Astrocyte (in vitro differentiated cells and primary cell): ENCODE measurements at regions not wholly inside any gene's neighbourhood (a gene's known extent, or its start where the extent isn't known, plus 50 kb on each side); places are given as distances from the start of the nearest gene placed in this dataset.

Experiments
- DNase-seq: peaks from one replicate; pipeline ENCODE4 v3.0.0-alpha.2; 2010; ENCODE audit warnings: low read depth
- FAIRE-seq: peaks from 2 replicates; lab custom pipeline; 2011; peaks lifted over from hg19 to GRCh38; lab: Jason Lieb, UNC
- H2AFZ ChIP-seq: 2 replicates; pipeline ENCODE4 v1.6.0; 2012; ENCODE audit warnings: low read depth, low read length, inconsistent platforms
- H3K27ac ChIP-seq: 2 replicates; pipeline ENCODE4 v1.5.1; 2011; ENCODE audit warnings: low read depth, low read length, inconsistent platforms
- H3K27me3 ChIP-seq: 2 replicates; pipeline ENCODE4 v1.6.0; 2011; ENCODE audit warnings: low read length, inconsistent platforms; ENCODE audit not compliant: insufficient read depth
- H3K36me3 ChIP-seq: 2 replicates; pipeline ENCODE4 v1.5.1; 2011; ENCODE audit warnings: low read length, inconsistent platforms; ENCODE audit not compliant: insufficient read depth
- H3K4me1 ChIP-seq: 2 replicates; pipeline ENCODE4 v1.5.1; 2011; ENCODE audit warnings: low read length, inconsistent platforms; ENCODE audit not compliant: insufficient read depth
- H3K4me2 ChIP-seq: 2 replicates; pipeline ENCODE4 v1.6.0; 2012; ENCODE audit warnings: low read length, inconsistent platforms
- H3K4me3 ChIP-seq: 2 replicates; pipeline ENCODE4 v1.5.1; 2011; ENCODE audit warnings: low read depth, mild to moderate bottlenecking, low read length, inconsistent platforms; ENCODE audit not compliant: insufficient read depth
- H3K79me2 ChIP-seq: 2 replicates; pipeline ENCODE4 v1.6.0; 2012; ENCODE audit warnings: mild to moderate bottlenecking, low read length, inconsistent platforms; ENCODE audit not compliant: insufficient read depth
- H3K9ac ChIP-seq: 2 replicates; pipeline ENCODE4 v1.6.0; 2012; ENCODE audit warnings: mild to moderate bottlenecking, low read length, inconsistent platforms
- H3K9me3 ChIP-seq: 2 replicates; pipeline ENCODE4 v1.5.1; 2012; ENCODE audit warnings: low read depth, mild to moderate bottlenecking, low read length, inconsistent platforms; ENCODE audit not compliant: insufficient read depth
- H4K20me1 ChIP-seq: 2 replicates; pipeline ENCODE4 v1.6.0; 2012; ENCODE audit warnings: low read length, inconsistent platforms; ENCODE audit not compliant: insufficient read depth
- H3K27ac Mint-ChIP-seq: one replicate; pipeline ENCODE4 v1.8.0; 2021; ENCODE audit warnings: mild to moderate bottlenecking, mixed read lengths; ENCODE audit not compliant: unreplicated experiment
- H3K27me3 Mint-ChIP-seq: one replicate; pipeline ENCODE4 v1.8.0; 2021; ENCODE audit warnings: low read depth, mixed read lengths; ENCODE audit not compliant: unreplicated experiment
- H3K36me3 Mint-ChIP-seq: one replicate; pipeline ENCODE4 v1.8.0; 2021; ENCODE audit warnings: low read depth, mixed read lengths; ENCODE audit not compliant: unreplicated experiment
- H3K4me1 Mint-ChIP-seq: one replicate; pipeline ENCODE4 v1.8.0; 2021; ENCODE audit warnings: low read depth, mixed read lengths; ENCODE audit not compliant: unreplicated experiment
- H3K4me3 Mint-ChIP-seq: one replicate; pipeline ENCODE4 v1.8.0; 2021; ENCODE audit warnings: mild to moderate bottlenecking, moderate library complexity, mixed read lengths; ENCODE audit not compliant: unreplicated experiment
- H3K9me3 Mint-ChIP-seq: one replicate; pipeline ENCODE4 v1.8.0; 2021; ENCODE audit warnings: mild to moderate bottlenecking, mixed read lengths; ENCODE audit not compliant: unreplicated experiment
- CTCF ChIP-seq: IDR thresholded peaks from 2 replicates; pipeline ENCODE4 v1.5.1; 2011; ENCODE audit warnings: low read depth, mild to moderate bottlenecking, inconsistent platforms, low read length, moderate library complexity; ENCODE audit not compliant: insufficient read depth
- EZH2 ChIP-seq: IDR thresholded peaks from 2 replicates; pipeline ENCODE4 v1.6.1; 2012; ENCODE audit warnings: mild to moderate bottlenecking, low read length, inconsistent platforms; ENCODE audit not compliant: insufficient read depth

GRCh38 chr2:23220513-23221094 lies 164.4 kb upstream of the KLHL29 start:
- Histone ChIP-seq H3K4me2 (no peak overlapping the region), H3K27ac (no peak overlapping the region), H3K4me3 (no peak overlapping the region), H3K9ac (no peak overlapping the region), H3K4me1 (no peaks in the 10 kb centered on the region), H3K27me3 (no peaks in the 10 kb centered on the region), H2AFZ (no peak overlapping the region), H4K20me1 (no peaks in the 10 kb centered on the region), H3K79me2 (no peaks in the 10 kb centered on the region), H3K9me3 (peaks cover 4% of the 10 kb centered on the region), H3K36me3 (no peaks in the 10 kb centered on the region)
- no peak overlapping the region for H3K4me3 Mint-ChIP-seq
- H3K27ac Mint-ChIP-seq = no peak overlapping the region
- no peak for DNase-seq
- no peak for FAIRE-seq
- H3K36me3 Mint-ChIP-seq = no peaks in the 10 kb centered on the region
- H3K27me3 Mint-ChIP-seq = peaks cover 16% of the 10 kb centered on the region
- H3K9me3 Mint-ChIP-seq = peaks cover 4% of the 10 kb centered on the region
- H3K4me1 Mint-ChIP-seq = no peaks in the 10 kb centered on the region
- TF ChIP-seq CTCF (no peak), EZH2 (no peak)

GRCh38 chr2:23221236-23221635 lies 163.7 kb upstream of the KLHL29 start:
- H3K9me3 ChIP-seq = peaks cover 4% of the 10 kb centered on the region
- FAIRE-seq = no peak
- H3K27ac ChIP-seq = no peak overlapping the region
- H3K9me3 Mint-ChIP-seq = no peaks in the 10 kb centered on the region
- no peaks in the 10 kb centered on the region for H3K79me2 ChIP-seq
- H3K4me1 ChIP-seq = no peaks in the 10 kb centered on the region
- no peak for DNase-seq
- no peak overlapping the region for H3K4me3 Mint-ChIP-seq
- no peaks in the 10 kb centered on the region for H3K27me3 ChIP-seq
- no peak for TF ChIP-seq CTCF
- no peak for TF ChIP-seq EZH2
- no peaks in the 10 kb centered on the region for H3K36me3 ChIP-seq
- no peak overlapping the region for H3K27ac Mint-ChIP-seq
- no peak overlapping the region for H2AFZ ChIP-seq
- H3K9ac ChIP-seq = no peak overlapping the region
- H3K4me2 ChIP-seq = no peak overlapping the region
- H3K4me3 ChIP-seq = no peak overlapping the region
- no peaks in the 10 kb centered on the region for H3K36me3 Mint-ChIP-seq
- H3K27me3 Mint-ChIP-seq = peaks cover 11% of the 10 kb centered on the region
- H4K20me1 ChIP-seq = no peaks in the 10 kb centered on the region
- H3K4me1 Mint-ChIP-seq = no peaks in the 10 kb centered on the region

- Histone ChIP-seq H3K9me3 (peaks cover 4% of the 10 kb centered on the region), H3K9ac (no peak overlapping the region), H3K4me1 (no peaks in the 10 kb centered on the region), H3K36me3 (no peaks in the 10 kb centered on the region), H2AFZ (no peak overlapping the region), H3K4me2 (no peak overlapping the region), H3K27me3 (no peaks in the 10 kb centered on the region), H3K4me3 (no peak overlapping the region), H3K79me2 (no peaks in the 10 kb centered on the region), H3K27ac (no peak overlapping the region), H4K20me1 (no peaks in the 10 kb centered on the region)
- DNase-seq (no peak), FAIRE-seq (no peak)
- H3K27ac Mint-ChIP-seq = no peak overlapping the region
- H3K9me3 Mint-ChIP-seq = no peaks in the 10 kb centered on the region
- H3K36me3 Mint-ChIP-seq = no peaks in the 10 kb centered on the region
- H3K27me3 Mint-ChIP-seq = peaks cover 11% of the 10 kb centered on the region
- H3K4me1 Mint-ChIP-seq = no peaks in the 10 kb centered on the region
- H3K4me3 Mint-ChIP-seq = no peak overlapping the region
- TF ChIP-seq EZH2 (no peak), CTCF (no peak)
These were observed 163.1 kb upstream of the KLHL29 start for GRCh38 chr2:23221901-23222300.
